C4-2B (cell line): ENCODE measurements at regions not wholly inside any gene's neighbourhood (a gene's known extent, or its start where the extent isn't known, plus 50 kb on each side); places are given as distances from the start of the nearest gene placed in this dataset.

Experiments
- ZFX ChIP-seq: fragments of 450-650 bp; IDR thresholded peaks from 2 replicates; pipeline ENCODE4 v1.6.1; 2017
- TF ChIP-seq, protein P1 (sequence below): fragments of 450-650 bp; conservative IDR thresholded peaks from 2 replicates; pipeline ENCODE4 v1.5.1; 2017; ENCODE audit warnings: mild to moderate bottlenecking

GRCh38 chr11:112662554-112662953 lies 298.7 kb upstream of the NCAM1 start:
- TF ChIP-seq, protein P1, sequence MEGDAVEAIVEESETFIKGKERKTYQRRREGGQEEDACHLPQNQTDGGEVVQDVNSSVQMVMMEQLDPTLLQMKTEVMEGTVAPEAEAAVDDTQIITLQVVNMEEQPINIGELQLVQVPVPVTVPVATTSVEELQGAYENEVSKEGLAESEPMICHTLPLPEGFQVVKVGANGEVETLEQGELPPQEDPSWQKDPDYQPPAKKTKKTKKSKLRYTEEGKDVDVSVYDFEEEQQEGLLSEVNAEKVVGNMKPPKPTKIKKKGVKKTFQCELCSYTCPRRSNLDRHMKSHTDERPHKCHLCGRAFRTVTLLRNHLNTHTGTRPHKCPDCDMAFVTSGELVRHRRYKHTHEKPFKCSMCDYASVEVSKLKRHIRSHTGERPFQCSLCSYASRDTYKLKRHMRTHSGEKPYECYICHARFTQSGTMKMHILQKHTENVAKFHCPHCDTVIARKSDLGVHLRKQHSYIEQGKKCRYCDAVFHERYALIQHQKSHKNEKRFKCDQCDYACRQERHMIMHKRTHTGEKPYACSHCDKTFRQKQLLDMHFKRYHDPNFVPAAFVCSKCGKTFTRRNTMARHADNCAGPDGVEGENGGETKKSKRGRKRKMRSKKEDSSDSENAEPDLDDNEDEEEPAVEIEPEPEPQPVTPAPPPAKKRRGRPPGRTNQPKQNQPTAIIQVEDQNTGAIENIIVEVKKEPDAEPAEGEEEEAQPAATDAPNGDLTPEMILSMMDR, result no peak
- no peak for TF ChIP-seq ZFX
